ENCODE measurements at regions not wholly inside any gene's neighbourhood (a gene's known extent, or its start where the extent isn't known, plus 50 kb on each side); places are given as distances from the start of the nearest gene placed in this dataset.

- H3K4me1 ChIP-seq (ENCODE audit: control insufficient read depth, insufficient read depth, low read length): no peaks in the 10 kb centered on the region
- H3K4me3 ChIP-seq (ENCODE audit: low read depth, low read length): no peak overlapping the region
- no peaks in the 10 kb centered on the region for H3K9me3 ChIP-seq (ENCODE audit: control insufficient read depth, insufficient read depth, low read depth, low read length)
- TF ChIP-seq MZF1 (tag by site-specific recombination; IDR thresholded peaks at IDR 0.05; ENCODE audit: borderline replicate concordance): no peak
- no peak for TF ChIP-seq ZNF157 (tag by site-specific recombination; IDR thresholded peaks at IDR 0.05)
- no peak for TF ChIP-seq ZNF350 (tag by site-specific recombination; IDR thresholded peaks at IDR 0.05)
- TF ChIP-seq ZNF843 (tag by site-specific recombination; IDR thresholded peaks at IDR 0.05): no peak
- no peak for TF ChIP-seq ZSCAN18 (tag by site-specific recombination; IDR thresholded peaks at IDR 0.05)
- TF ChIP-seq ZNF112 (tag by site-specific recombination; IDR thresholded peaks at IDR 0.05): no peak
- TF ChIP-seq KLF17 (tag by site-specific recombination; IDR thresholded peaks at IDR 0.05): no peak
- TF ChIP-seq PRDM1 (tag by site-specific recombination; IDR thresholded peaks at IDR 0.05): no peak
- TF ChIP-seq ZNF311 (tag by site-specific recombination; IDR thresholded peaks at IDR 0.05; ENCODE audit: borderline replicate concordance): no peak
- no peak for TF ChIP-seq ZBTB26 (tag by site-specific recombination; optimal IDR thresholded peaks at IDR 0.05)
- no peak for TF ChIP-seq YY2 (tag by site-specific recombination; IDR thresholded peaks at IDR 0.05)
- no peak for TF ChIP-seq ZBTB48 (tag by site-specific recombination; IDR thresholded peaks at IDR 0.05)
- TF ChIP-seq ZNF629 (tag by site-specific recombination; IDR thresholded peaks at IDR 0.05): no peak
- H3K27ac ChIP-seq (ENCODE audit: extremely low read depth, low read depth, low read length): no peak overlapping the region
- ChIA-PET CTCF (interaction anchor here (1.0 to 1.2 kb wide), 2 partner anchors 11 to 64 kb away, joined by 3 read pairs; no protein-coding TSS in a partner anchor), POLR2A (no interaction called here)
- no peaks in the 10 kb centered on the region for H3K36me3 ChIP-seq (ENCODE audit: control insufficient read depth in 2 of 2, insufficient read depth in 1 of 2, low read length in 2 of 2)
Observed at GRCh38 chr2:121961761-121962160, 206.3 kb downstream of the TSN start.

- peaks cover 12% of the 10 kb centered on the region for H3K4me1 ChIP-seq (ENCODE audit: control insufficient read depth, insufficient read depth, low read length)
- ChIA-PET POLR2A (no interaction called here), CTCF (no interaction called here)
- no peak overlapping the region for H3K4me3 ChIP-seq (ENCODE audit: low read depth, low read length)
- H3K9me3 ChIP-seq (ENCODE audit: control insufficient read depth, insufficient read depth, low read depth, low read length): no peaks in the 10 kb centered on the region
- no peak overlapping the region for H3K27ac ChIP-seq (ENCODE audit: extremely low read depth, low read depth, low read length)
- H3K36me3 ChIP-seq (ENCODE audit: control insufficient read depth in 2 of 2, insufficient read depth in 1 of 2, low read length in 2 of 2): no peaks in the 10 kb centered on the region
- TF ChIP-seq REST (tag by site-specific recombination; IDR thresholded peaks at IDR 0.05) (no peak), ZNF776 (tag by site-specific recombination; IDR thresholded peaks at IDR 0.05; ENCODE audit: borderline replicate concordance) (no peak), GLIS1 (tag by site-specific recombination; IDR thresholded peaks at IDR 0.05) (no peak), ZBTB48 (tag by site-specific recombination; IDR thresholded peaks at IDR 0.05) (no peak), ZNF529 (tag by site-specific recombination; IDR thresholded peaks at IDR 0.05; ENCODE audit: insufficient replicate concordance) (no peak), ZNF302 (tag by site-specific recombination; IDR thresholded peaks at IDR 0.05; ENCODE audit: low read depth) (no peak), ZNF426 (tag by site-specific recombination; IDR thresholded peaks at IDR 0.05) (no peak), ZNF121 (tag by site-specific recombination; IDR thresholded peaks at IDR 0.05) (no peak), ZNF132 (tag by site-specific recombination; IDR thresholded peaks at IDR 0.05; ENCODE audit: borderline replicate concordance) (no peak), ZNF585B (tag by site-specific recombination; IDR thresholded peaks at IDR 0.05) (no peak), INSM2 (tag by site-specific recombination; IDR thresholded peaks at IDR 0.05) (no peak), ZNF521 (tag by site-specific recombination; IDR thresholded peaks at IDR 0.05) (no peak), RBAK (tag by site-specific recombination; IDR thresholded peaks at IDR 0.05) (no peak), ZNF580 (tag by site-specific recombination; IDR thresholded peaks at IDR 0.05) (no peak), ZNF140 (tag by site-specific recombination; IDR thresholded peaks at IDR 0.05) (no peak), ZNF23 (tag by site-specific recombination; IDR thresholded peaks at IDR 0.05; ENCODE audit: borderline replicate concordance) (no peak), PRDM1 (tag by site-specific recombination; IDR thresholded peaks at IDR 0.05) (no peak)
Observed at GRCh38 chr2:121965661-121966060, 210.2 kb downstream of the TSN start.
